ENCODE measurements at regions not wholly inside any gene's neighbourhood (a gene's known extent, or its start where the extent isn't known, plus 50 kb on each side); places are given as distances from the start of the nearest gene placed in this dataset.

DNA sequence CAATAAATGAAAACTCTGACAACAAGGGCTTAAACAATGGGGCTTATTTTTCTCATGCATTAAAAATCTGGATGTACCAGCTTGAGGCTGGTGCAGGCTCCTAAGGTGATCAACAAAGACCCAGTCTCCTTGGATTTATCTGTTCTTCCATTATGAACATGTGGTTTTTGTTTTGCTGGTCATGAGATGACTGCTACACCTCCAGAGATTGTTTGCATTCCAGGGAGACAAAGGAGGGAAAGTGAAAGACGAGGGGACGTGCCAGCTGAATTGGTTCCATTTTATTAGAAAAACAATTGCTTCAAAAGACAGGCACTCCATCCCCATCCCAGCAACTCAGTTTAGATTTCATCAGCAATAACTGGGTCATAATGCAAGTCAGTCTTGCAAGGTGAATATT, 90.9 kb upstream of the KCNK1 start:
- H3K4me1 ChIP-seq: no peaks in the 10 kb centered on the region
- H3K36me3 ChIP-seq: no peaks in the 10 kb centered on the region
- DNase-seq: no peak
- H3K9me3 ChIP-seq: no peaks in the 10 kb centered on the region
- no peaks in the 10 kb centered on the region for H3K27me3 ChIP-seq
- H3K27ac ChIP-seq: no peak overlapping the region
- no peak overlapping the region for H3K4me3 ChIP-seq
- WGBS (ENCODE audit: insufficient coverage, low coverage, low lambda C conversion rate, missing lambda C conversion rate): 40% methylated on average over 2 of the region's 2 CpGs
- no peak for ATAC-seq
- intact Hi-C loops (cut with DNase I): no loop called here
- TF ChIP-seq, protein P1, sequence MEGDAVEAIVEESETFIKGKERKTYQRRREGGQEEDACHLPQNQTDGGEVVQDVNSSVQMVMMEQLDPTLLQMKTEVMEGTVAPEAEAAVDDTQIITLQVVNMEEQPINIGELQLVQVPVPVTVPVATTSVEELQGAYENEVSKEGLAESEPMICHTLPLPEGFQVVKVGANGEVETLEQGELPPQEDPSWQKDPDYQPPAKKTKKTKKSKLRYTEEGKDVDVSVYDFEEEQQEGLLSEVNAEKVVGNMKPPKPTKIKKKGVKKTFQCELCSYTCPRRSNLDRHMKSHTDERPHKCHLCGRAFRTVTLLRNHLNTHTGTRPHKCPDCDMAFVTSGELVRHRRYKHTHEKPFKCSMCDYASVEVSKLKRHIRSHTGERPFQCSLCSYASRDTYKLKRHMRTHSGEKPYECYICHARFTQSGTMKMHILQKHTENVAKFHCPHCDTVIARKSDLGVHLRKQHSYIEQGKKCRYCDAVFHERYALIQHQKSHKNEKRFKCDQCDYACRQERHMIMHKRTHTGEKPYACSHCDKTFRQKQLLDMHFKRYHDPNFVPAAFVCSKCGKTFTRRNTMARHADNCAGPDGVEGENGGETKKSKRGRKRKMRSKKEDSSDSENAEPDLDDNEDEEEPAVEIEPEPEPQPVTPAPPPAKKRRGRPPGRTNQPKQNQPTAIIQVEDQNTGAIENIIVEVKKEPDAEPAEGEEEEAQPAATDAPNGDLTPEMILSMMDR (IDR thresholded peaks at IDR 0.05): no peak
- no peak for TF ChIP-seq POLR2A (IDR thresholded peaks at IDR 0.05)

GRCh38 chr1:233527818-233528217, 86.1 kb upstream of the KCNK1 start:
- TF ChIP-seq, protein P1 (IDR thresholded peaks at IDR 0.05): no peak
- TF ChIP-seq POLR2A (IDR thresholded peaks at IDR 0.05): no peak
- intact Hi-C loops (cut with DNase I): no loop called here

GRCh38 chr1:233530665-233531386, 83.1 kb upstream of the KCNK1 start:
- Histone ChIP-seq H3K4me3 (no peak overlapping the region), H3K4me1 (no peaks in the 10 kb centered on the region), H3K36me3 (no peaks in the 10 kb centered on the region), H3K9me3 (no peaks in the 10 kb centered on the region), H3K27ac (no peak overlapping the region), H3K27me3 (no peaks in the 10 kb centered on the region)
- ATAC-seq (no peak), DNase-seq (no peak)
- 88% methylated on average over 6 of the region's 6 CpGs for WGBS (ENCODE audit: insufficient coverage, low coverage, low lambda C conversion rate, missing lambda C conversion rate)
- intact Hi-C loops (cut with DNase I): no loop called here
- TF ChIP-seq, protein P1 (IDR thresholded peaks at IDR 0.05): no peak
- no peak for TF ChIP-seq POLR2A (IDR thresholded peaks at IDR 0.05)

More at GRCh38 chr1:233527818-233528217, 86.1 kb upstream of the KCNK1 start:
- Histone ChIP-seq H3K27ac (no peak overlapping the region), H3K4me1 (no peaks in the 10 kb centered on the region), H3K9me3 (no peaks in the 10 kb centered on the region), H3K4me3 (no peak overlapping the region), H3K27me3 (no peaks in the 10 kb centered on the region), H3K36me3 (no peaks in the 10 kb centered on the region)
- WGBS (ENCODE audit: insufficient coverage, low coverage, low lambda C conversion rate, missing lambda C conversion rate): 70% methylated on average over 5 of the region's 5 CpGs
- DNase-seq (no peak), ATAC-seq (no peak)

DNA sequence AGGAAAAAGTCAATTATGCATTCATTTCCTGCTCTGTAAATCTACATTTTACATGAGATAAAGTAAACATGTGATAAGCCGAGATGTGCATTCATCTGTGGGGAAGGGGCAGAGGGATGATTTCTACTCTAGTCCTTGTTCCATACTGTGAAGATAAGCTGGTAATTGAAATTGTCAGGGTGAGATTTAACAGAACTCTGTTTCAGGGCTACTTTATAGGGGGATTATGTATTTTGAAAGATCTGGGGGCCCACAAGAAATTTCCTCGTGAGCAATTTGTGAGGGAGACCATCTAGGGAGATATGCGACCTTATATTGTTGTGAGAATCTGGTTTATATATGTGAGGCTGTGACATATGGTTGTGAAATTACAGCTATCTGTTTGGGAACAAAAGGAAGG, 73.1 kb upstream of the KCNK1 start:
- ATAC-seq: no peak
- Histone ChIP-seq H3K36me3 (no peaks in the 10 kb centered on the region), H3K27me3 (no peaks in the 10 kb centered on the region), H3K4me3 (no peak overlapping the region), H3K9me3 (no peaks in the 10 kb centered on the region), H3K27ac (no peak overlapping the region), H3K4me1 (no peaks in the 10 kb centered on the region)
- no peak for TF ChIP-seq POLR2A (IDR thresholded peaks at IDR 0.05)
- TF ChIP-seq, protein P1 (IDR thresholded peaks at IDR 0.05): no peak
- intact Hi-C loops (cut with DNase I): no loop called here
- DNase-seq: no peak
- 54% methylated on average over 3 of the region's 3 CpGs for WGBS (ENCODE audit: insufficient coverage, low coverage, low lambda C conversion rate, missing lambda C conversion rate)
